ENCODE measurements at regions not wholly inside any gene's neighbourhood (a gene's known extent, or its start where the extent isn't known, plus 50 kb on each side); places are given as distances from the start of the nearest gene placed in this dataset.

GRCh38 chr2:71936076-71937030 is 211.3 kb downstream of the CYP26B1 start:
- Histone ChIP-seq H2AFZ (no peak overlapping the region), H3K9me3 (ENCODE audit: low read depth) (no peaks in the 10 kb centered on the region), H3K4me3 (no peak overlapping the region), H3F3A (ENCODE audit: insufficient read depth) (peaks cover 27% of the 10 kb centered on the region), H3K27ac (peak overlapping the region; percentile 98), H3K9ac (peak overlapping the region; percentile 80), H3K79me2 (ENCODE audit: insufficient read depth) (no peaks in the 10 kb centered on the region), H3K9me2 (ENCODE audit: insufficient read depth) (no peaks in the 10 kb centered on the region), H4K20me1 (ENCODE audit: insufficient read depth) (no peaks in the 10 kb centered on the region), H3K4me2 (ENCODE audit: unreplicated experiment) (peak overlapping the region; percentile 58), H3K36me3 (ENCODE audit: low read depth) (no peaks in the 10 kb centered on the region), H3K4me1 (ENCODE audit: insufficient read depth) (peaks cover 35% of the 10 kb centered on the region), H3K27me3 (replicated peaks; ENCODE audit: insufficient read depth) (no peaks in the 10 kb centered on the region)
- in situ Hi-C loops (cut with MboI): no loop called here
- TF ChIP-seq EZH2phosphoT487 (IDR thresholded peaks at IDR 0.05; ENCODE audit: insufficient read depth, low read depth): no peak
- no peak for DNase-seq
- WGBS, 2 experiments (ENCODE audit: low coverage in 1 of 2, low lambda C conversion rate in 2 of 2, missing lambda C conversion rate in 2 of 2): 87 to 92% methylated on average over 5 of the region's 5 CpGs

- Histone ChIP-seq H4K20me1 (ENCODE audit: insufficient read depth) (no peaks in the 10 kb centered on the region), H3K4me1 (ENCODE audit: insufficient read depth) (peaks cover 42% of the 10 kb centered on the region), H3K9me3 (ENCODE audit: low read depth) (no peaks in the 10 kb centered on the region), H3K4me2 (ENCODE audit: unreplicated experiment) (peak overlapping the region; percentile 58), H3F3A (ENCODE audit: insufficient read depth) (peaks cover 27% of the 10 kb centered on the region), H3K27ac (peak overlapping the region; percentile 98), H3K4me3 (no peak overlapping the region; the same call in 1 of the 2 replicates), H3K9ac (peak overlapping the region; percentile 80), H2AFZ (no peak overlapping the region), H3K27me3 (replicated peaks; ENCODE audit: insufficient read depth) (no peaks in the 10 kb centered on the region), H3K36me3 (ENCODE audit: low read depth) (no peaks in the 10 kb centered on the region), H3K9me2 (ENCODE audit: insufficient read depth) (no peaks in the 10 kb centered on the region), H3K79me2 (ENCODE audit: insufficient read depth) (no peaks in the 10 kb centered on the region)
- in situ Hi-C loops (cut with MboI): no loop called here
- 6 to 9% methylated on average over 11 of the region's 11 CpGs for WGBS, 2 experiments (ENCODE audit: low coverage in 1 of 2, low lambda C conversion rate in 2 of 2, missing lambda C conversion rate in 2 of 2)
- DNase-seq: peak; percentile 98
- TF ChIP-seq EZH2phosphoT487 (IDR thresholded peaks at IDR 0.05; ENCODE audit: insufficient read depth, low read depth): no peak
- no peak for TF ChIP-seq EZH2 (IDR thresholded peaks at IDR 0.05; ENCODE audit: insufficient read depth, poor library complexity, severe bottlenecking)
Measured at GRCh38 chr2:71935262-71935848, 212.3 kb downstream of the CYP26B1 start.

GRCh38 chr2:71934595-71935261 is 212.9 kb downstream of the CYP26B1 start:
- in situ Hi-C loops (cut with MboI): no loop called here
- H3K4me2 ChIP-seq (ENCODE audit: unreplicated experiment): peak overlapping the region; percentile 57

GRCh38 chr2:71934320-71934593 is 213.4 kb downstream of the CYP26B1 start:
- Histone ChIP-seq H3K79me2 (ENCODE audit: insufficient read depth) (no peaks in the 10 kb centered on the region), H3K27ac (peak overlapping the region; percentile 98), H3K4me2 (ENCODE audit: unreplicated experiment) (peak overlapping the region; percentile 57), H3K4me1 (ENCODE audit: insufficient read depth) (peaks cover 50% of the 10 kb centered on the region), H3K9ac (peak overlapping the region; percentile 70), H3K27me3 (replicated peaks; ENCODE audit: insufficient read depth) (no peaks in the 10 kb centered on the region), H4K20me1 (ENCODE audit: insufficient read depth) (no peaks in the 10 kb centered on the region), H2AFZ (no peak overlapping the region), H3K4me3 (no peak overlapping the region), H3K9me3 (ENCODE audit: low read depth) (no peaks in the 10 kb centered on the region), H3K9me2 (ENCODE audit: insufficient read depth) (no peaks in the 10 kb centered on the region), H3K36me3 (ENCODE audit: low read depth) (no peaks in the 10 kb centered on the region), H3F3A (ENCODE audit: insufficient read depth) (peaks cover 34% of the 10 kb centered on the region)
- in situ Hi-C loops (cut with MboI): no loop called here
- WGBS, 2 experiments (ENCODE audit: low coverage in 1 of 2, low lambda C conversion rate in 2 of 2, missing lambda C conversion rate in 2 of 2): 42 to 51% methylated on average over 2 of the region's 2 CpGs
- TF ChIP-seq EZH2 (IDR thresholded peaks at IDR 0.05; ENCODE audit: insufficient read depth, poor library complexity, severe bottlenecking) (no peak), EZH2phosphoT487 (IDR thresholded peaks at IDR 0.05; ENCODE audit: insufficient read depth, low read depth) (no peak)
- no peak for DNase-seq

More at GRCh38 chr2:71934595-71935261, 212.9 kb downstream of the CYP26B1 start:
- no peak overlapping the region for H2AFZ ChIP-seq
- no peaks in the 10 kb centered on the region for H3K36me3 ChIP-seq (ENCODE audit: low read depth)
- no peaks in the 10 kb centered on the region for H3K79me2 ChIP-seq (ENCODE audit: insufficient read depth)
- H3K9ac ChIP-seq: peak overlapping the region; percentile 80
- no peaks in the 10 kb centered on the region for H3K9me2 ChIP-seq (ENCODE audit: insufficient read depth)
- H4K20me1 ChIP-seq (ENCODE audit: insufficient read depth): no peaks in the 10 kb centered on the region
- H3F3A ChIP-seq (ENCODE audit: insufficient read depth): peaks cover 32% of the 10 kb centered on the region
- H3K9me3 ChIP-seq (ENCODE audit: low read depth): no peaks in the 10 kb centered on the region
- H3K27me3 ChIP-seq (replicated peaks; ENCODE audit: insufficient read depth): no peaks in the 10 kb centered on the region
- TF ChIP-seq EZH2phosphoT487 (IDR thresholded peaks at IDR 0.05; ENCODE audit: insufficient read depth, low read depth) (no peak), EZH2 (IDR thresholded peaks at IDR 0.05; ENCODE audit: insufficient read depth, poor library complexity, severe bottlenecking) (no peak)
- peak overlapping the region; percentile 98 for H3K27ac ChIP-seq
- H3K4me1 ChIP-seq (ENCODE audit: insufficient read depth): peaks cover 47% of the 10 kb centered on the region
- DNase-seq: peak; percentile 92
- WGBS, 2 experiments (ENCODE audit: low coverage in 1 of 2, low lambda C conversion rate in 2 of 2, missing lambda C conversion rate in 2 of 2): 12 to 17% methylated on average over 4 of the region's 4 CpGs
- H3K4me3 ChIP-seq: no peak overlapping the region; the same call in 1 of the 2 replicates

Measured in GM23248 (cell line).